GM08714 (cell line): ENCODE measurements at regions not wholly inside any gene's neighbourhood (a gene's known extent, or its start where the extent isn't known, plus 50 kb on each side); places are given as distances from the start of the nearest gene placed in this dataset.

Source experiments
- H3K4me3 ChIP-seq: fragments of 200-500 bp; sonication (Bioruptor generic); 2 replicates; pipeline ENCODE4 v1.5.1; 2014; ENCODE audit warnings: mild to moderate bottlenecking, low read length, inconsistent platforms
- ZNF274 ChIP-seq: IDR thresholded peaks from 2 replicates; pipeline ENCODE4 v1.6.1; 2012; ENCODE audit warnings: mild to moderate bottlenecking, low read depth, low read length

DNA sequence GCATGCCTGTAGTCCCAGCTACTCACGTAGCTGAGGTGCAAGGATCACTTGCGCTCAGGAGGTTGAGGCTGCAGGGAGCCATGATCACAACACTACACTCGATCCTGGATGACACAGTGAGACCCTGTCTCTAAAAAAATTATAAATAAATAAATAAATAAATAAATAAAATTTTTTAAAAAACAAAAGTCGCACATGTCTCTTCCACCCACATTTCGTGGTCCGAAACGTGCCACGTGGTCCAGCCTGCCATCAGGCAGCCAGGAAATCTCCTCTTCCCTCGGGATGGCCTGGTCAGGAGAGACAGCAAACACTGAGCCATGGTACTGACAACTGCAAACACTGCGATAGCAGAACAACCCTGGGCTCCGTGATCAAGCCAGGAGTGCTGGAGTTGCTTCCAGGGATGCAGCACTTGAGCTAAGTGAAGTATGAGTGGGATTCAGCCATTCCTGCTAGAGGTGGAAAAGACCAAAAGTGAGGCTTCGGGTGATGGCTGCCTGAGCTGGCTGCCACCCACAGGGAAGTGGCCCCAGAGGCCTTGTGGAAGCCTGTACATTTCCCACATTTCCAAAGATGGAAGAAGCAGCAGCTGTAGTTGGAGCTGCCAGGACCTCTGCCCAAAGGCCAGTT, 193.1 kb downstream of the SMAD2 start:
- H3K4me3 ChIP-seq, result no peak overlapping the region
- no peak for TF ChIP-seq ZNF274

DNA sequence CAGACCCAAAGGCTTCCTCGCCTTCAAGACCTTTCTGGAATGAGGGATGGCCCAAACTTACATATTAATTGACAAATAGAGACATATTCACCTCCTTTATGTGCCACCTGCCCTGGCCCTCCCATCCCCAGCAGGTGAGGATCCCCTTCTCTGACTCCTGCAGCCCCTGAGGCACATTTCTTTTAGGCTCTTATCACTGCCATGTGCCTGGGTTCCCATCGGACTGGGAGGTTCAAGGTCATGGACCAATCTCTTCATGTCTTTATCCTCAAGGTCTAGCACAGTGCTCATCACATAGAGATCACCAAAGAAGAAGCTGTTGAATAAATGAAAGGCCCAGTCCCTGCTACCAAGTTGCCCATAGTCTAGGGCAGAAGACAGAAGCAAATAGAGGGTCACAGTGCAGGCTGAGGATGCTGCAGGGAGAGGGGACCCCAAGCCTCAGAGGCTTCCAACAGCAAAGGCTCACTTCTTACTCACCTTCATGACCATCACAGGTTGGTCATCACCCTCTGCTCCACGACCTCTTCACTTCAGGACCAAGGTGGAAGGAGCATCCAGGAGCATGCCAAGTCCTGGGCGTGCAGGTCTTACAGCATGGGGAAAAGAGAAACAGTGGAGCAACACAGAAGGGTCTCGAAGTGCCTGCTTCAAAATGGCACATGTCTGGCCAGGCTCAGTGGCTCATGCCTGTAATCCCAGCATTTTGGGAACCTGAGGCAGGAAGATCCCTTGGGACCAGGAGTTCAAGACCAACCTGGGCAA, 193.9 kb downstream of the SMAD2 start:
- H3K4me3 ChIP-seq, result no peak overlapping the region
- TF ChIP-seq ZNF274, result no peak

DNA sequence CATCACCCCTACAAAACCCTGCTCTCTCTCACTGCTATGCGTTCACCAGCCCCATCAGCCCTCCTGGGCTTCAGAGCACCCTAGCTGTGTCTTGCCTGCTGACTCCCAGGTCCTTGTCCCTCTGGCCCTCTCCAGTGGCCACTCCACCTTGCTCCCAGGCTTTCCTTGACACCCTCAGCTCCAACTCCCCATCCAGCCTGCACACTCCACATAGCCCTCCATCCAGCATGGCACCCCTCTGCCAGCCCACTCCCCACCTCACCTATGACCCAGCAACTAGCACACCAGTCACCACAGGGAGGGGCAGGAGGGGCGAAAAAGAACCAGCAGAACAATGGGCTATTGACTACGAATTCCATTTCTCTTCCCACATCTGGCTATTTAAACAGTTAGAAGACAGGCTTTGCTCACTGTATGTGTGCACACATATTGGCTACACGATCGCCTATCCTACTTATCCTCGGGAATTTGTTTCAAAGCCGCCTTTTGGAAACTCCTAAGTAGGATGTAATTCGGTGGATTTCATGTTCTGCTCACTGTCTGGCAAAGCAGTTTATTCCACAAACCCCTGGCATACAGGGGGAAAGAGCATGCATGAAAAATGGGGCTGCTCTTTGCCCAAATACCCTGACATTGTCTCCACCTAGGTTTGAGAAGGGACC, 195.3 kb downstream of the SMAD2 start:
- TF ChIP-seq ZNF274, result no peak
- no peak overlapping the region for H3K4me3 ChIP-seq

DNA sequence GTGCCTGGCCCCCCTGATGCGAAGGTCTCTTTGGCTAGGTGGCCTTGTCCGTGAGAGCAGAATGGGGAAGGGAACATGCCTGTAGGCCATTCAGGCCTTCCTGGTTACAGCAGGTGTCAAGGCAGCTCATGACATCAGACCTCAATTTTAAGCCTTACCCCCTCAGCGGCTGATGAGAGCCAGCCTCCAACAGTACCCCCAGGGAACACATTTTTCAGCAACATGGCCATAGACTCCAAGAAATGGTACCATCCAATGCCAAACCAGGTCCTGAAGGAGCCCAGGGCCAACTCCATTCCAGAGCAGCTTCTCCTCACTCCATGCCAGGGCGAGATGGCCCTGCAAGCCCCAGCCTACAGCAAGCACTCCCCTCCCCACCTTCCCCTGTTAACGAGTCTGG, 199.2 kb downstream of the SMAD2 start:
- no peak overlapping the region for H3K4me3 ChIP-seq
- TF ChIP-seq ZNF274, result no peak

DNA sequence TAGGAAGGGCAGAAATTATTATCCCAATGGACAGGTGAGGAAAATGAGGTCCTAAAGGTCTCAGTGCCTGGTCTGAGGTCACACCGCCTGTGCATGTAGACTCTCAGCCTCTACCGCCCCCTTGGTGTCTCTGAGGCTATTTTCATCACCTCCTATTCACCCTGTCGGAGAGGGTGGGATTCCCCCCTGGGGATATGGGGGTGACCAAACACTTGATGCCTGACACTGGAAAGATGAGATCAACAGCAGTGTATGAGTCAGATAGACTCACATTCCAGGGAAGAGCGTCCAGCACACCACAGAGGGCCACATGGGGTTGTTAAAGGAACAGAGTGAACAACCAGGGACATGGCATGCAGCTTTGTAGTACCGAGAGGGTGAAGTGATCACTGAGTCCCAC, 199.7 kb downstream of the SMAD2 start:
- no peak for TF ChIP-seq ZNF274
- no peak overlapping the region for H3K4me3 ChIP-seq

DNA sequence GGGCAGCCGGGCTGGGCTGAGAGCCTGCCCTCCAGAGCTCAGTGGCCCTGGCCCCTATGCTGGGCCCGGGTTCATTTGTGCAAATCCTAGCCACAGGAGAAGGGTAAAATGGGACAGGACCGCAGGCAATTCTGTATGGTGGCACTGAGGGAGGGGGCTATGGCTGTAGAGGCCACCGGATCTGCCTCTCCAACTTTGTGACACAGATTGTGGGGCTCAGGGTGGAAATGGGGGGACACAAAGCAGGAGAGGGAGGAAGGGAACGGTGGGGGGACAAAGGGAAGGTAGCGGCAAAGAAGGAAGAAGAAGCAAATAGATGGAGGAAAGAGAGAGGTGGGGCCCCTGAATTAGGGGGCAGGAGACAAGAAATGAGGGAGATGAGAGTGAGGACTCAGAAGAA, 201.1 kb downstream of the SMAD2 start:
- no peak for TF ChIP-seq ZNF274
- no peak overlapping the region for H3K4me3 ChIP-seq

DNA sequence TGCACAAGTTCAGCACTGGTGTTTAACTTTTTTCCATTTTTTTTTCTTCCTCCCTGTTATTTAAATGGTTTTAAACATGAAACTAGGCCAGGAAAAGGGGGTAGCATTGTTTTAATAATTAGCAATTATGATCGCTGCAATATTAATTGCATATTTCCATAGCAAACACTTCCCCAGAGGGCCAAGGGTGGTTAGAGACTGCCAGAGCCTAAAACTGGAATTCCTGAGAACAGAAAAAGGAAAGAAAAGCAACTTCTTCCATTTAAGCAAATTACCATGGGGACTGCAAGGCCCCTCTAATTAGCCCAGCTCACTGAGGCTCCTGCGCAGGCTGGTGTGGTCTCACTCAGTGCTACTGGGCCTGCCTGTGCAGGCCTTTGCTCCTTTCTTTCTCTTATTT, 201.5 kb downstream of the SMAD2 start:
- TF ChIP-seq ZNF274, result no peak
- H3K4me3 ChIP-seq, result no peak overlapping the region

DNA sequence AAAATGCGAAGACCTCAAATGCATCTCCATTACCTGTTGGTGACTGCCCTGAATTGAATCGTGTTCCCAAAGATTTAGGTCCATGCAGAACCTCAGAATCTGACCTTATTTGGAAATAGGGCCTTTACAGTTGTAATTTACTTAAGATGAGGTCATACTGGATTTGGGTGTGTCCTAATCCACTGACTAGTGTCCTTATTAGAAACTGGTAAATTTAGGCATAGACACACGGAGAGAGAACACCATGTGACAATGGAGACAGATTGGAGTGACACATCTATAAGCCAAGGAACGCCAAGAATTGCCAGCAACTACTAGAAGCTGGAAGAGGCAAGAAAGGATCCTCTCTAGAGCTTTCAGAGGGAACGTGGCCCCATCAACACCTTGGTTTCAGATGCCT, 203.1 kb downstream of the SMAD2 start:
- TF ChIP-seq ZNF274, result no peak
- no peak overlapping the region for H3K4me3 ChIP-seq

DNA sequence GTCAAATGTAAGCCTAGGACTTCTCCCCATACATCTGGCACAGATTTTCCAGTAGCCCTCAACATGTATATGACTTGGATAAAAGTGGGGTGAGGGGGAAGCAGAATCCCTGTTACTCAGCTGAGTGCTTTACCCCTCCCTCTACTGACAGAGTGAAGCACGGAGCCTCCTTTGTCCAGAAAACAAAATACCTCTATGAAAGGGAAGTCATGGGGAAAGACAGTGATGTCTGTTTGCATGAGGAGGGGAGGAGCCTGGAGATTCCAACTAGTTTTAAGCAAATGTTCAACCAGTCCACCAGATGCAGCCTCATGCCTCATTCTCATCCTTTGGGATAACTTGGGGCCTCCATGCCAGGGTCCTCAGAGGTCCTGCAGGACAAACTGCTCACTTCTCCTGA, 203.9 kb downstream of the SMAD2 start:
- H3K4me3 ChIP-seq, result no peak overlapping the region
- TF ChIP-seq ZNF274, result no peak

DNA sequence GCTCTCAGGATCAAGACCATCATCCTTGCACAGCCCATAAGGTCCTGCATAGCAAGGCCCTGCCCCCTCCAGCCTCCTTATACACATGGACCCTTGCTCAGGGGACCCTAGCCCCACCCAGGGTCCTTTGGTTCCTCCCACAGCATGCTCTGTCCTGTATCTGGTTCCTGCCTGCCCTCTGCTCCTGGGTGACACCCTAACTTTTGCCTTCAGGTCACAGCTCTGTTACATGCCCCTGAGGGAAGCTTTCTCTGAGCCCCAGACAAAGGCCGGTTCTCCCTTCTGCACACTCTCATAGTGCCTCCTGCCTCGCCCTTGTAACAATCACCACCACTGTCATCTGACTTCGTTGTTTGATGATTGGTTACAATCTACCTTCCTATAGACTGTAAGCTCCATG, 204.8 kb downstream of the SMAD2 start:
- no peak overlapping the region for H3K4me3 ChIP-seq
- TF ChIP-seq ZNF274, result no peak

DNA sequence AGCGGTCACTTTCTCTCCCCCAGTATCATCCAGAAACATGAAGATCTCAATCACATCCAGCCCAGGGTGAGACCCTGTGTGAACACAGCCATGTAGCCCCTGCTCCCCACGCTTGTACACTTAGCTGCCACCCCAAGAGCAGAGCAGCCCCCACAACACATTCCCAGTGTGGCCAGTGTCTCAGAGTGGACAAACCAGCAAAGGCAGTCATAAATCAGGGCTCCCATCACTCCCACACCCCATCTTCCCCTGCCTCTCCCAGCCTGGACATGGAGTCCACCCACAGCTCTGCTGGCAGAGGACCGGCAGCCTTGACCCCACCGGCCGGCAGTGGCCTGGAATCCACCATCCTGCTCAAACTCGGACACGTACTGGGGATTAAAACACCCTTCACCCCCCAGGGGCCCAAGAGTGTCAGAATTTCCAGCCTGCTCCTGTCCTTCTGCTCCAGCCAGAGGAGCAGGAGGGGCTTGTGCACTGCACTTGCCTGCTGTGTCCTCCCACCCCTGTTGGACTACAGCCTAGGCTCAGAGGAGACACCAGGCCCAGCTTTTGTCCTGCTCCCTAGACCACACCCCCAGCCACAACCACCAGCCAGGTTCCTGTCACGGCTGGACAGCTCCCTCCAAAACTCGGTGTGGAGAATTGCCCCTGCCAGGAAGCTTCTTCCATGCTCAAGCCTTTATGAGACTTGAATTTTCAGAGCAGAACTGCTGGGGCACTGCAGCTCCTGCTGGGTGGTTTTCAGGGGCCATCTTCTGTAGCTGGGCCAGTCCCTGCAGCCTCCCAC, 206.1 kb downstream of the SMAD2 start:
- TF ChIP-seq ZNF274, result no peak
- H3K4me3 ChIP-seq, result no peak overlapping the region

DNA sequence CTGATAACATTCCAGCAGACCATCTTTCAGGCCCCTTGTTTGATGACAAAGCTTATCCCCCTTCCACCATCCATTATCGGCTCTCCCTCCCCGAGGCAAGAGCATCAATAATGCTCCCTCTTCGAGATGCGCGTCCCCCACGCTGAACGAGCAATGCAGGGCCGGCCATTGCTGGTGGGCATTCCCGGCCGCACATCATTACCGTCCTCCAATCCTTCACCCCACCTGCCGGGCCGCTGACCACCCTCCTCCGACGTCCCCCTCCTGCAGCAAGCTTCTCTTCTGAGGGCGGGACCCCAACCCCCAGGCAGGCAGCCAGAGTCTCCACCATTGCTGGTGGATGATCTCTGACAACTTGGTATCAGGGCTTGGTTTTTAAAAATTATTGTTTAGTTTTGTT, 208.6 kb downstream of the SMAD2 start:
- no peak for TF ChIP-seq ZNF274

DNA sequence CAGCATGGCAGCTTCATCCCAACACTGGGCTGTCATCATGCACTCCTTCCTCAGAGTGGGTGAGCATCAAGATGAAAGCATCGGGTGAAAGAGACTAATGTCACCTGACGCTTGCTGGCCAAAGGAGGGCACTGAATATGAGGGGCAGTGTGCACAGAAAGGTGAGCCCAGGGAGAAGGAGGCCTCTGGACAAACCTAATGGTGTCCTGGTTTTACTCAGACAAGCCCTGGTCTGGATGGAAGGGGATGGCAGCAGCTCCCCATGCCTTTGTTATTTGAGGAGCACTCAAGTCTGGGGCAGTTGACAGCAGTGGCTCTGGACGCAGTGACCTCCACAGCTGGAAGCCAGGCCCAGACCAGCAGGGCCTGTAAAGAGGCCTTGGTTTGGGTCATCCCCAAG, 209.7 kb downstream of the SMAD2 start:
- H3K4me3 ChIP-seq, result no peak overlapping the region
- no peak for TF ChIP-seq ZNF274

More for the DNA sequence above, 208.6 kb downstream of the SMAD2 start:
- no peak overlapping the region for H3K4me3 ChIP-seq

DNA sequence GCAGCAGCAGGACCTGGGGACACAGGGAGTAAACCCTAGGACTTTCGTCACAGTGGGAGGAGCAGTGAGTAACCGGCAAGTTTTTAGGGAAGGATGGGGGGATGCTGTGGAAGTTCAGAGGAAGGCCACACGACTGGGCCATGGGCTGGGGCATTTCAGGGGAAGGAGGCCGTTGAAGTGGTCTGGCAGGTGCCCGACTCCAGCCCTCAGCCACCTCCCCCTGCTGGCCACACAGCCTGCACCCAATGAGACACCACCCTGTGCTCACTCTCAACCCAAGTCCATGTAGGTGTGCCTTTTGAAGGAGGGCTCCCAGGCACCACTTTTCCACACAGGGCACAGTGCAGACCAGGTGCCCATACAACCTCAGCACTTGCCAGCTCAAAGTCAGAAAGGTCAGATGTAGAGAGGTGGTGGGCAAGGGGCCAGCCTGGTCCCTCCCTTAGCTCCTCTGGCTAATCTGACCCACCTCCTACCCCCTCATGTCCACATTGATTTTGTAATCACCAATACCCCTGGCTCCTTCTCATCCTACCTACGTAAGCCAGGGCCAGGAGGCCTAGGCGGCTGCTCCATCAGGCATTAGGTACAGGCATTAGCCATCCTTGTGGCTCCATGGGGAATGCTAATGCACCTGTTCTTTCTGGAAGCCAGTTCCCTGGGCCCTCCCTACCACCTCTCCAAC, 211.2 kb downstream of the SMAD2 start:
- TF ChIP-seq ZNF274, result no peak

More for the DNA sequence above, 211.2 kb downstream of the SMAD2 start:
- H3K4me3 ChIP-seq, result no peak overlapping the region
